ENCODE measurements at regions not wholly inside any gene's neighbourhood (a gene's known extent, or its start where the extent isn't known, plus 50 kb on each side); places are given as distances from the start of the nearest gene placed in this dataset.

- Histone ChIP-seq H3K4me3 (no peak overlapping the region), H3K27ac (no peak overlapping the region), H3K36me3 (no peaks in the 10 kb centered on the region), H3K9me3 (no peaks in the 10 kb centered on the region), H3K4me1 (no peaks in the 10 kb centered on the region), H3K27me3 (no peaks in the 10 kb centered on the region)
- in situ Hi-C loops (cut with MboI; ENCODE audit: low sequenced_read_pairs in 4 of 4) (no loop called here), intact Hi-C loops (cut with DNase I; ENCODE audit: low total_unique reads) (no loop called here)
- TF ChIP-seq, protein P1, sequence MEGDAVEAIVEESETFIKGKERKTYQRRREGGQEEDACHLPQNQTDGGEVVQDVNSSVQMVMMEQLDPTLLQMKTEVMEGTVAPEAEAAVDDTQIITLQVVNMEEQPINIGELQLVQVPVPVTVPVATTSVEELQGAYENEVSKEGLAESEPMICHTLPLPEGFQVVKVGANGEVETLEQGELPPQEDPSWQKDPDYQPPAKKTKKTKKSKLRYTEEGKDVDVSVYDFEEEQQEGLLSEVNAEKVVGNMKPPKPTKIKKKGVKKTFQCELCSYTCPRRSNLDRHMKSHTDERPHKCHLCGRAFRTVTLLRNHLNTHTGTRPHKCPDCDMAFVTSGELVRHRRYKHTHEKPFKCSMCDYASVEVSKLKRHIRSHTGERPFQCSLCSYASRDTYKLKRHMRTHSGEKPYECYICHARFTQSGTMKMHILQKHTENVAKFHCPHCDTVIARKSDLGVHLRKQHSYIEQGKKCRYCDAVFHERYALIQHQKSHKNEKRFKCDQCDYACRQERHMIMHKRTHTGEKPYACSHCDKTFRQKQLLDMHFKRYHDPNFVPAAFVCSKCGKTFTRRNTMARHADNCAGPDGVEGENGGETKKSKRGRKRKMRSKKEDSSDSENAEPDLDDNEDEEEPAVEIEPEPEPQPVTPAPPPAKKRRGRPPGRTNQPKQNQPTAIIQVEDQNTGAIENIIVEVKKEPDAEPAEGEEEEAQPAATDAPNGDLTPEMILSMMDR (IDR thresholded peaks at IDR 0.05 in 4 of 5, conservative IDR thresholded peaks at IDR 0.05 in 1 of 5): no peak
- TF ChIP-seq POLR2A (IDR thresholded peaks at IDR 0.05): no peak
- no peak for DNase-seq
- no peak for ATAC-seq
Observed at GRCh38 chr4:133600008-133600407, 450.9 kb downstream of the PCDH10 start.

DNA sequence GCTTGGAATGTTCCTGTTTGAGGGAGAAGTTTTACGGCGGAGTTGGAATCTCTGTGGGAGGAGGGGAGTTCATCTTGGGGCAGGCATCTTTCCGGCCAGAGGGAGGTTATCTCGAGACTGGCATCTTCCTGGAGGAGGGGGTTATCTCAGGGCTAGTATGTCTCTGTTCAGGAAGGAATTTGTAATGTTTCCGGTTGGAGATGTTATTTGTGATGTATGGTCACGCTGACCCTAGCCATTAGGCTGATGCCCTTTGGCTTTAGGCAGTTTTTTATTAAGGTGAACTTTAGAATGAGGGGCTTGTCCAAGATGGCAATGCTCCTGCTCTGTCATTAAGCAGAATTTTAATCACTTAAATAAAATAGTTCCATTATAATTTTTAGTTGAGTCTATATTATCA, 449.7 kb downstream of the PCDH10 start:
- Histone ChIP-seq H3K36me3 (no peaks in the 10 kb centered on the region), H3K4me1 (no peaks in the 10 kb centered on the region), H3K9me3 (no peaks in the 10 kb centered on the region), H3K4me3 (no peak overlapping the region), H3K27me3 (no peaks in the 10 kb centered on the region), H3K27ac (no peak overlapping the region)
- no peak for TF ChIP-seq POLR2A (IDR thresholded peaks at IDR 0.05)
- TF ChIP-seq, protein P1 (IDR thresholded peaks at IDR 0.05 in 4 of 5, conservative IDR thresholded peaks at IDR 0.05 in 1 of 5): no peak
- in situ Hi-C loops (cut with MboI; ENCODE audit: low sequenced_read_pairs in 4 of 4) (no loop called here), intact Hi-C loops (cut with DNase I; ENCODE audit: low total_unique reads) (no loop called here)
- ATAC-seq (no peak), DNase-seq (no peak)

DNA sequence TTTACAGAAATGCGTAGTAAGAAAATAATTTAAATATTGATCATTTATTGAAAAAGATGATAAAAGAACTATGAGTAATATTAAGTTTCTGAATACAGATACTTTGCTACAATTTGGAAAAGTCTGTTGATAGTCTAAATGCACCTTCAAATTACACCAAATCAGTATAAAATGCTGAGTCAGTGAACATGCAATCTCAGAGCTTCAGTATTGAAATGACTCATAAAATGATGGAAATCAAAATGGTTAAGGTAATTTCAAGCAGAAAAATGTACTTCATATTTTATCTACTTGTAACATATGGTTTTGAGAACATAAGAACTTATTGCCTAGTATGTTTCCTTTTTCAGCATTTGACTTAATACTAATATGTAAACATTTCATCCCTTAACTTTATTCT, 448.2 kb downstream of the PCDH10 start:
- no peak overlapping the region for H3K4me3 ChIP-seq
- H3K27me3 ChIP-seq: no peaks in the 10 kb centered on the region
- intact Hi-C loops (cut with DNase I; ENCODE audit: low total_unique reads): no loop called here
- no peaks in the 10 kb centered on the region for H3K9me3 ChIP-seq
- in situ Hi-C loops (cut with MboI; ENCODE audit: low sequenced_read_pairs in 4 of 4): no loop called here
- TF ChIP-seq, protein P1 (IDR thresholded peaks at IDR 0.05 in 4 of 5, conservative IDR thresholded peaks at IDR 0.05 in 1 of 5): no peak
- TF ChIP-seq POLR2A (IDR thresholded peaks at IDR 0.05): no peak
- H3K4me1 ChIP-seq: no peaks in the 10 kb centered on the region
- H3K27ac ChIP-seq: no peak overlapping the region
- ATAC-seq: no peak
- no peaks in the 10 kb centered on the region for H3K36me3 ChIP-seq
- no peak for DNase-seq

- Histone ChIP-seq H3K4me1 (no peaks in the 10 kb centered on the region), H3K36me3 (no peaks in the 10 kb centered on the region), H3K27me3 (no peaks in the 10 kb centered on the region), H3K4me3 (no peak overlapping the region), H3K27ac (no peak overlapping the region), H3K9me3 (no peaks in the 10 kb centered on the region)
- in situ Hi-C loops (cut with MboI; ENCODE audit: low sequenced_read_pairs in 4 of 4): no loop called here
- intact Hi-C loops (cut with DNase I; ENCODE audit: low total_unique reads): no loop called here
- TF ChIP-seq POLR2A (IDR thresholded peaks at IDR 0.05): no peak
- TF ChIP-seq, protein P1 (IDR thresholded peaks at IDR 0.05 in 4 of 5, conservative IDR thresholded peaks at IDR 0.05 in 1 of 5): no peak
- ATAC-seq (no peak), DNase-seq (no peak)
Observed at GRCh38 chr4:133596459-133596858, 447.4 kb downstream of the PCDH10 start.
